A673 (cell line): ENCODE measurements at regions not wholly inside any gene's neighbourhood (a gene's known extent, or its start where the extent isn't known, plus 50 kb on each side); places are given as distances from the start of the nearest gene placed in this dataset.

Experiments
- CTCF ChIP-seq: fragments of 300-800, 200-600 bp; sonication (generic); conservative IDR thresholded peaks from 2 replicates; pipeline ENCODE4 v1.5.1; 2017; ENCODE audit warnings: low read depth, mild to moderate bottlenecking, antibody characterized with exemption, low read length, moderate library complexity, mixed read lengths
- EZH2 ChIP-seq: fragments of 200-600 bp; sonication (generic); IDR thresholded peaks from 2 replicates; pipeline ENCODE4 v1.6.1; 2017; ENCODE audit warnings: borderline replicate concordance, low read depth, mild to moderate bottlenecking, mixed read lengths, antibody characterized with exemption, low read length; ENCODE audit not compliant: poor library complexity, severe bottlenecking

DNA sequence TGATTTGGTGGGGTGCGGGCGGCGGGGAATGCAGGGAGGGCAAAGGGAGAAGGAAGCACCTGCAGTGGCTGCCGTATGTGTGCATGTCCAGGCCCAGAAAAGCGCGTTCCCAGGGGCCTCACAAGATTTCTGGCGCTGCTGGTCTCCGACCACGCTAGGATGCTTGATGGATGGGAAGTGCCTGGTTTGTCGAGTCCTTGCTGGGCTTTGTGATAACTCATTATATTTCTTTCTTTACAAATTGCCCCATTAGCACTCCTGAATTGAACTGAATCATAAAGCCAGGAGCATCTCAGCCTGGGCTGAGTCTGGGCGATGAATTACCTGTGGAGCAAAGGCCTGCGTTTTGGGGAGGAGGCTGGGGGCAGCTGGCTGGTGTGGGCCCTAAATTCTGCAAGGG is 69.2 kb upstream of the LMO1 start:
- TF ChIP-seq CTCF (no peak), EZH2 (no peak)
